Thoracic aorta (tissue), 2 donors: ENCODE measurements at regions not wholly inside any gene's neighbourhood (a gene's known extent, or its start where the extent isn't known, plus 50 kb on each side); places are given as distances from the start of the nearest gene placed in this dataset.
"Not testable (repeated sequence)": the region's sequence is repeated elsewhere in the genome, so short reads cannot be mapped to it uniquely, and the experiment has no call there.

ENCODE experiments used
- ATAC-seq: fragments of 150-250 bp; one replicate; pipeline ENCODE4 v1.8.0; 2017; ENCODE audit warnings: low read depth; ENCODE audit not compliant: insufficient number of reproducible peaks, low FRiP score
- DNase-seq: peaks from one replicate; pipeline ENCODE4 v3.0.0-alpha.2; 2020; ENCODE audit warnings: low spot score
- H3K27ac ChIP-seq, 2 donors: fragments of 200-600 bp; sonication (generic); 1 replicate in 1 of 2; 2 replicates in 1 of 2; pipeline ENCODE4 v1.5.1; 2016; ENCODE audit warnings: mild to moderate bottlenecking in 2 of 2, moderate library complexity in 2 of 2
- H3K27me3 ChIP-seq: fragments of 200-600 bp; sonication (generic); replicated peaks from 2 replicates; pipeline ENCODE4 v1.6.0; 2016; ENCODE audit warnings: mild to moderate bottlenecking; ENCODE audit not compliant: insufficient read depth
- H3K36me3 ChIP-seq: fragments of 200-600 bp; sonication (generic); one replicate; pipeline ENCODE4 v1.5.1; 2016
- H3K4me1 ChIP-seq, 2 donors: fragments of 200-600 bp; sonication (generic); 1 replicate in 1 of 2; 2 replicates in 1 of 2; pipeline versions ENCODE4 v1.5.1 to v1.6.0; 2016; ENCODE audit warnings: low read depth in 2 of 2, mild to moderate bottlenecking in 1 of 2; ENCODE audit not compliant: control insufficient read depth in 1 of 2
- H3K4me3 ChIP-seq: fragments of 200-600 bp; sonication (generic); 2 replicates; pipeline ENCODE4 v1.5.1; 2016; ENCODE audit warnings: mild to moderate bottlenecking
- H3K9me3 ChIP-seq: fragments of 200-600 bp; sonication (generic); 2 replicates; pipeline ENCODE4 v1.5.1; 2016
- TF ChIP-seq, protein P1 (sequence below): fragments of 200-600 bp; sonication (generic); IDR thresholded peaks from one replicate; pipeline ENCODE4 v1.5.1; 2019; ENCODE audit warnings: antibody characterized with exemption

DNA sequence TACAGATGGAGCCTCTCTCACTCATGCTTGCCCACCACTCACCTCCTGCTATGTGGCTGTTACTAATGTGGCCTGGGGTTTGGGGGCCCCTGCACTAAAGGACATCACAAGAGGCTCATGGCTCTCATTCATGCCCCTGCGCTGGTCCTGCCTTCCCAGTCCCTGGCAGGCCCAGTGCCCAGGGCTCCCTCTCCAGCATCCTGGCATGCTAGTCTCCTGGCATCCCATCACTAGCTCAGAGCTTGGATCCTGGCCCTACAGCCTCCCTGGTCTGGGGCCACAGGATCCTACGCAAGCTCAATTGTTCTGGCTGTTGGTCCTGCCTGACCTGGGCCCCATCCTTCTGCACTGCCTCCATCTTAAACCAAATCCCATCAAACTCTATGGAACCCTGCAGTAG is 685.4 kb downstream of the PTPRU start:
- DNase-seq (no peak), ATAC-seq (no peak)
- Histone ChIP-seq H3K4me1 (no peaks in the 10 kb centered on the region), H3K27me3 (no peaks in the 10 kb centered on the region), H3K27ac (no peak overlapping the region), H3K36me3 (no peaks in the 10 kb centered on the region), H3K9me3 (no peaks in the 10 kb centered on the region), H3K4me3 (no peak overlapping the region)
- TF ChIP-seq, protein P1, sequence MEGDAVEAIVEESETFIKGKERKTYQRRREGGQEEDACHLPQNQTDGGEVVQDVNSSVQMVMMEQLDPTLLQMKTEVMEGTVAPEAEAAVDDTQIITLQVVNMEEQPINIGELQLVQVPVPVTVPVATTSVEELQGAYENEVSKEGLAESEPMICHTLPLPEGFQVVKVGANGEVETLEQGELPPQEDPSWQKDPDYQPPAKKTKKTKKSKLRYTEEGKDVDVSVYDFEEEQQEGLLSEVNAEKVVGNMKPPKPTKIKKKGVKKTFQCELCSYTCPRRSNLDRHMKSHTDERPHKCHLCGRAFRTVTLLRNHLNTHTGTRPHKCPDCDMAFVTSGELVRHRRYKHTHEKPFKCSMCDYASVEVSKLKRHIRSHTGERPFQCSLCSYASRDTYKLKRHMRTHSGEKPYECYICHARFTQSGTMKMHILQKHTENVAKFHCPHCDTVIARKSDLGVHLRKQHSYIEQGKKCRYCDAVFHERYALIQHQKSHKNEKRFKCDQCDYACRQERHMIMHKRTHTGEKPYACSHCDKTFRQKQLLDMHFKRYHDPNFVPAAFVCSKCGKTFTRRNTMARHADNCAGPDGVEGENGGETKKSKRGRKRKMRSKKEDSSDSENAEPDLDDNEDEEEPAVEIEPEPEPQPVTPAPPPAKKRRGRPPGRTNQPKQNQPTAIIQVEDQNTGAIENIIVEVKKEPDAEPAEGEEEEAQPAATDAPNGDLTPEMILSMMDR = no peak

DNA sequence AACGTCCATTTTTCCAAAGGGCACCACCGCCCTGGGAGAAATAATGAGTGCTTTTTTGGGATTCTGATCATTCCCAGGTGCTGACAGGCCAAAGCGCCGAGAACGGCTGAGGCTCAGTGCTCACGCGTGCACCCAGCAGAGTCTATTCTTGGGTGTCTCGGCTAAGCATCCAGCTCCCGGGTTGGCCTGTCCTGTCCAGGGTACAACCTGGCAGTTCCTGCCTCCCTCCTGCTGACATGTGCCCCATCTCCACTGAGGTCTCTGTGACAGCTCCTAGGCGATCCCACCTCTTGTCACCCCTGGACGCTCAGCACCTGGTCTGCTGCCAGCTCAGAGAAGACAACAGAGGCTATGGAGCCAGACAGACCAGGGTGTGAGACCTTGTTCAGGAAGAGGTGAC is 684.5 kb downstream of the PTPRU start:
- H3K4me1 ChIP-seq = no peaks in the 10 kb centered on the region
- DNase-seq = no peak
- ATAC-seq = no peak
- H3K36me3 ChIP-seq = no peaks in the 10 kb centered on the region
- no peak overlapping the region for H3K4me3 ChIP-seq
- TF ChIP-seq, protein P1 = no peak
- no peaks in the 10 kb centered on the region for H3K9me3 ChIP-seq
- no peaks in the 10 kb centered on the region for H3K27me3 ChIP-seq
- no peak overlapping the region for H3K27ac ChIP-seq

DNA sequence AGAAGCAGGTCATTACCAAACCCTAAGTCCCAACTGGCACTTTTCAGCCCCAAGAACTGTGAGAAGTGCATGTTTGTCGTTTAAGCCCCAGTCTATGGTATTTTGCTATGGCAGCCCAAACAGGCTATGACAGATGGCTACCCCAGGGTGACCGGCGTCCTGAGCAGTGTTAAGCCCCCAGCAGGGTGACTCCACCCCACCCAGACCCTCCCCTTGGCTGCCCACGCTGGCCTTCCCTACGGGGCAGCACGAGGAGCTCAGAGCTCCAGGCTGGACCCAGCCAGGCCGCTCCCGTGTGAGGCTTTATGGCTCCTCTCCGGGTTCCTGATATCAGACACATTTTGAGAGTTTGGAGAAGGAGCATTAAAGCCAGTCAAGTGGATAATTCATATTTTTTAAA is 684.0 kb downstream of the PTPRU start:
- TF ChIP-seq, protein P1 = no peak
- DNase-seq = no peak
- no peaks in the 10 kb centered on the region for H3K36me3 ChIP-seq
- no peaks in the 10 kb centered on the region for H3K4me1 ChIP-seq
- no peaks in the 10 kb centered on the region for H3K9me3 ChIP-seq
- no peak for ATAC-seq
- H3K4me3 ChIP-seq = no peak overlapping the region
- H3K27ac ChIP-seq = no peak overlapping the region
- H3K27me3 ChIP-seq = no peaks in the 10 kb centered on the region

DNA sequence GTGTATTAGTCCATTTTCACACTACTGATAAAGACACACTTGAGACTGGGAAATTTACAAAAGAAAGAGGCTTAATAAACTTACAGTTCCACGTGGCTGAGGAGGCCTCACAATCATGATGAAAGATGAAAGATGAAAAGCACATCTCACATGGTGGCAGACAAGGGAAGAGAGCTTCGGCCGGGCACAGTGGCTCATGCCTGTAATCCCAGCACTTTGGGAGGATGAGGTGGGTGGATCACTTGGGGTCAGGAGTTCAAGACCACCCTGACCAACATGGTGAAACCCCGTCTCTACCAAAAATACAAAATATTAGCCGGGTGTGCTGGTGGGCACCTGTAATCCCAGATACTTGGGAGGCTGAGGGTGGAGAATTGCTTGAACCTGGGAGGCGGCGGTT is 682.7 kb downstream of the PTPRU start:
- ATAC-seq = not testable (repeated sequence)

DNA sequence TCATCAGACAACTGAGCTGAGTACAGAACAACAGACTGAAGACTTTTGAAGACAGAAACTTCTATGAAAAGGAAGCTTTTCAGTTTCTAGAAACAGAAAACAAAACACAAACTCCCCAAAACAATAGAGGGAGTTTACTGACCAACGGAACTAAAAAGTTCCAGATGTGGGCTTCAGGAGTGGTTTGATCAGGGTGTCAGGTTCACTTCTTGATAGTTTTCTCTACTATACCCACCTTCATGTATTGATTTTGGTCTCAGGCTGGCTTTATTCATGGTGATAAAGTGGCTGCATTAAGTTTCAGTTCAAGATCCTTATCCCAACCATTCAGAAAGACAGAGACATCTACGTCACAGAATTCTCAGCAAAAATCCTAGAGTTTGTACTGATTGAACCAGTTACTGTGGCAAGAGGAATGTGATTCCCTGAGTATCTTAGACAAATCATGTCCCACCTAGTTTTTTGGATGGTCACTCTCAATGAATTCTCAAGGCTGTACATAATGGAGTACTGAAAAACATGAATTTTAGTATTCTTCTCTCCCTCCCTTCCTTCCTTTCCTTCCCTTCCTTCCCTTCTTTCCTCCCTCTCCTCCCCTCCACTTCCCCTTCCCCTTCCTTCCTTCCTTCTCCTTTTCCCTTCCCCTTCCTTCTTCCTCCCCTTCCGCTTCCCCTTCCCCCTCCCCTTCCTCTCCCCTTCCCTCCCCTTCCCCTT is 680.5 kb downstream of the PTPRU start:
- Histone ChIP-seq H3K4me1 (no peaks in the 10 kb centered on the region), H3K36me3 (no peaks in the 10 kb centered on the region), H3K9me3 (no peaks in the 10 kb centered on the region), H3K27me3 (peaks cover 5% of the 10 kb centered on the region), H3K27ac (no peak overlapping the region), H3K4me3 (no peak overlapping the region)
- ATAC-seq = no peak
- TF ChIP-seq, protein P1 = no peak
- no peak for DNase-seq

More for the DNA sequence above, 682.7 kb downstream of the PTPRU start:
- H3K27me3 ChIP-seq, H3K27ac ChIP-seq, DNase-seq, H3K4me3 ChIP-seq, H3K4me1 ChIP-seq, H3K9me3 ChIP-seq, H3K36me3 ChIP-seq: not testable (repeated sequence)

DNA sequence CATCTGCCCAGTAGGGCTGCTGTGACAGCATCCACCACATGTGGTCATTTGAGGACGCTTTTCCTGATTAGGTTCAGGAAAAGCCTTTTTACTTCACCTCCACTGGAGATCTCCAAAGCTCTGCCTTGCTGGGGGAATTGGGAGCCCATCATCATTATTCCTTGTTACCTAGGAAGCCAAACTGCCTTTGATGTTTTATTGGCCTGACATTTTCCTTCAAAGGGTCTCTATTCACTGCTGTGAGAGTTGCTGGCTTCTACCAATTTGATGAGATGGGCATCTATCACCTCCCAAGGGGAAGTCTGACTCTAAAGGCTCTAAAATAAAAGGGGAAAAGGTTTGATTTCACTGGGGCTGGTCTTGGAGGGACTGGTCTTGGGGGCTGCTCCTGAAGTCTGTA is 678.6 kb downstream of the PTPRU start:
- TF ChIP-seq, protein P1 = no peak
- DNase-seq = no peak
- H3K27me3 ChIP-seq = peaks cover 5% of the 10 kb centered on the region
- no peaks in the 10 kb centered on the region for H3K9me3 ChIP-seq
- no peak overlapping the region for H3K27ac ChIP-seq
- no peaks in the 10 kb centered on the region for H3K4me1 ChIP-seq
- no peak for ATAC-seq
- no peak overlapping the region for H3K4me3 ChIP-seq
- no peaks in the 10 kb centered on the region for H3K36me3 ChIP-seq
